ENCODE measurements at regions not wholly inside any gene's neighbourhood (a gene's known extent, or its start where the extent isn't known, plus 50 kb on each side); places are given as distances from the start of the nearest gene placed in this dataset.
"Not testable (repeated sequence)": the region's sequence is repeated elsewhere in the genome, so short reads cannot be mapped to it uniquely, and the experiment has no call there.

DNA sequence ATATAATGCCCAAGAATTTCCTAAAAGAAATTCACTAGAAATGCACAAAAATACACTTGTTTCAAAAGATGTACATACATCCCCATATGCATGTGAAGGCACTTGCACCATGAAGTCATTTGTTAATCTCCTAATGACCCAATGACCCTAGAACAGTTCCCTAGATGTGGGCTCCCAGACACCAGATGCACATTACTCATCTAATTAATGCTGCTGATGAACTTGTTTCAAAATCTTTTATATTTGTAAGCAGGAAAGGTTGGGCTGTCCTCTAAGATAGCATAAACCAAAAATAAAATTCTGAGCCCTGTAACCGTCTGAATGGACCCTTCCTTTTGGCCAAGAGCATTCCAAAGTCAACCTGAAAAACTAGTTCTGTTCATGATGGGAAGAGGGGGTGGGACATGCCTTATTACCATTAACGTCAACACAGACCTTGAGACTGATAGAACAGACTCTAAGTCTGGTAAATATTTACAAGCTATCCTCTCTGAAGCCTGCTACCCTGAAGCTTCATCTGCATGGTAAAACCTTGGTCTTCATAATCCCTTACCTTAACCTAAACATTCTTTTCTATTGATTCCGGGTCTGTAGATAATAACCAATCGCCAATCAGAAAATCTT, 91.0 kb upstream of the DAPK1 start:
- no peak for DNase-seq (ENCODE audit: low read depth, low spot score)
- CTCF ChIA-PET, result no interaction called here
- no peak overlapping the region for H3K4me3 ChIP-seq (ENCODE audit: low read depth, low read length)
- TF ChIP-seq, protein P1, sequence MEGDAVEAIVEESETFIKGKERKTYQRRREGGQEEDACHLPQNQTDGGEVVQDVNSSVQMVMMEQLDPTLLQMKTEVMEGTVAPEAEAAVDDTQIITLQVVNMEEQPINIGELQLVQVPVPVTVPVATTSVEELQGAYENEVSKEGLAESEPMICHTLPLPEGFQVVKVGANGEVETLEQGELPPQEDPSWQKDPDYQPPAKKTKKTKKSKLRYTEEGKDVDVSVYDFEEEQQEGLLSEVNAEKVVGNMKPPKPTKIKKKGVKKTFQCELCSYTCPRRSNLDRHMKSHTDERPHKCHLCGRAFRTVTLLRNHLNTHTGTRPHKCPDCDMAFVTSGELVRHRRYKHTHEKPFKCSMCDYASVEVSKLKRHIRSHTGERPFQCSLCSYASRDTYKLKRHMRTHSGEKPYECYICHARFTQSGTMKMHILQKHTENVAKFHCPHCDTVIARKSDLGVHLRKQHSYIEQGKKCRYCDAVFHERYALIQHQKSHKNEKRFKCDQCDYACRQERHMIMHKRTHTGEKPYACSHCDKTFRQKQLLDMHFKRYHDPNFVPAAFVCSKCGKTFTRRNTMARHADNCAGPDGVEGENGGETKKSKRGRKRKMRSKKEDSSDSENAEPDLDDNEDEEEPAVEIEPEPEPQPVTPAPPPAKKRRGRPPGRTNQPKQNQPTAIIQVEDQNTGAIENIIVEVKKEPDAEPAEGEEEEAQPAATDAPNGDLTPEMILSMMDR (IDR thresholded peaks at IDR 0.05; ENCODE audit: insufficient read depth, low read length, missing control alignments), result no peak
- POLR2A ChIA-PET, result no interaction called here

DNA sequence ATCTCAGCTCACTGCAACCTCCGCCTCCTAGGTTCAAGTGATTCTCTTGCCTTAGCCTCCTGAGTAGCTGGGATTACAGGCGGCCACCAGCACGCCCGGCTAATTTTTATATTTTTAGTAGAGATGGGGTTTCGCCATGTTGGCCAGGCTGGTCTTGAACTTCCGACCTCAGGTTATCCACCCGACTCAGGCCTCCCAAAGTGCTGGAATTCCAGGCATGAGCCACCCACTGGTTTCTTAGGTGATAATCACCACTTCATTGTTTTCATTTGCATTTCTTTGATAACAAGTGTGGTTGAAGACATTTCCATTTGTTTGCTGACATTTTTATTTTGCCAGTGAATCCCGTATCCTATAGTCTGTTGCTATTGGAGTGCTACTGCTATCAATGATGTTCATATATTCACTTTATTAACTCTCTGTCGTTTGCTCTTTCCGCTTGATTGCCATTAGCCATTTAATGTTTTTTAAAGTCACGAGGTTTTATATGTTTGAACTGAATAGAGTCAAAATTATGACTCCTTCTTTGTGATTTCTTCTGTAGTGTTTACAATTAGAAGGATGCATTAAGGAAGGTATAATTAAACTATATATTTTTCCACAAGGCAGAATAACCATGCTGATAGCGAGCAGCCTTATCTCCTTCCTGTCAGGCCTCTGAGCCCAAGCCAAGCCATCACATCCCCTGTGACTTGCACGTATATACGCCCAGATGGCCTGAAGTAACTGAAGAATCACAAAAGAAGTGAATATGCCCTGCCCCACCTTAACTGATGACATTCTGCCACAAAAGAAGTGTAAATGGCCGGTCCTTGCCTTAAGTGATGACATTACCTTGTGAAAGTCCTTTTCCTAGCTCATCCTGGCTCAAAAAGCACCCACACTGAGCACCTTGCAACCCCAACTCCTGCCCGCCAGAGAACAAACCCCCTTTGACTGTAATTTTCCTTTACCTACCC, 87.3 kb upstream of the DAPK1 start:
- POLR2A ChIA-PET; CTCF ChIA-PET; H3K4me3 ChIP-seq (ENCODE audit: low read depth, low read length); DNase-seq (ENCODE audit: low read depth, low spot score): not testable (repeated sequence)

DNA sequence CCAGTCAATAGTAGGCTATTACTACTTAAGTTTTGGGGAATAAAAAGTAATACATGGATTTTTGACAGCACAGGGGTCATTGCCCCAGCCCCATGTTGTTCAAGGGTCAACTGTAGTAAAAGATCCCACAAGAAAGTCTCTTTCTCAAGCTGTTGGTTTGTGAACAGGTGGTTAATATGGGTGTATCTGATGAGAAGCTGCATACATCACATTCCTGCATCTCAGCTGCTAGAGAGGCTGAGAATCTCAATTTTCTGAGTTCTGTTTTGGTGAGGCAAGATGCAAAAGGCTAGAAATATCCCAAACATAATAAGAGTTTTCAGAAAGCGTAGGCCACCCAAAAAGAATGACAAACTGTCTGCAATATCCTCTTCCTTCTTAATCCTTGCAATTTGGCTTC, 76.8 kb upstream of the DAPK1 start:
- POLR2A ChIA-PET, result no interaction called here
- no peak for DNase-seq (ENCODE audit: low read depth, low spot score)
- CTCF ChIA-PET, result no interaction called here
- TF ChIP-seq, protein P1 (IDR thresholded peaks at IDR 0.05; ENCODE audit: insufficient read depth, low read length, missing control alignments), result no peak
- H3K4me3 ChIP-seq (ENCODE audit: low read depth, low read length), result no peak overlapping the region

GRCh38 chr9:87421734-87422133, 75.9 kb upstream of the DAPK1 start:
- H3K4me3 ChIP-seq (ENCODE audit: low read depth, low read length), result no peak overlapping the region
- POLR2A ChIA-PET, result no interaction called here
- TF ChIP-seq, protein P1 (IDR thresholded peaks at IDR 0.05; ENCODE audit: insufficient read depth, low read length, missing control alignments), result no peak
- CTCF ChIA-PET, result no interaction called here
- no peak for DNase-seq (ENCODE audit: low read depth, low spot score)

GRCh38 chr9:87422999-87423398, 74.7 kb upstream of the DAPK1 start:
- ChIA-PET POLR2A (no interaction called here), CTCF (no interaction called here)
- no peak for DNase-seq (ENCODE audit: low read depth, low spot score)
- no peak overlapping the region for H3K4me3 ChIP-seq (ENCODE audit: low read depth, low read length)
- TF ChIP-seq, protein P1 (IDR thresholded peaks at IDR 0.05; ENCODE audit: insufficient read depth, low read length, missing control alignments), result no peak

GRCh38 chr9:87423885-87424284, 73.8 kb upstream of the DAPK1 start:
- H3K4me3 ChIP-seq (ENCODE audit: low read depth, low read length); DNase-seq (ENCODE audit: low read depth, low spot score); POLR2A ChIA-PET: not testable (repeated sequence)
- CTCF ChIA-PET, result interaction anchor here (1.3 kb wide), 1 partner anchor 8 kb away, joined by 4 read pairs; no protein-coding TSS in a partner anchor

DNA sequence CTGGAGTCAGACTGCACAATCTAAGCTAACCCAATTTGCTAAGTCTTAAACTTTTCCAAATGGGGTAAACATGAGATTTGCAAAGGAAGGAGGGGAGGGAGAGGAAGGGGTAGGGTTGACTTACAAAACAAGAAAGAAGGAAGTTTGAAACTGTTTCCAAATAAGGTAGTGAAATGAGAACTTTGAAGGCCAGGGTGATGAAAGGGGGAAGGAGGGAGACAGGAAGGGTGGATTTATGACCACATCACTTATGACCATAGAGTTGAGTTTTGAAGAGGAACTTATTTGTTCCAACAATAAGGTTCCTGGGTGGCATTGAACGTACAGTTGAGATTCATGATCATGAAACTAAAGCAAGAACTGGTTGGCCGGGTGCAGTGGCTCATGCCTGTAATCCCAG, 72.5 kb upstream of the DAPK1 start:
- DNase-seq (ENCODE audit: low read depth, low spot score), result no peak
- TF ChIP-seq, protein P1 (IDR thresholded peaks at IDR 0.05; ENCODE audit: insufficient read depth, low read length, missing control alignments), result no peak
- ChIA-PET CTCF (no interaction called here), POLR2A (no interaction called here)
- no peak overlapping the region for H3K4me3 ChIP-seq (ENCODE audit: low read depth, low read length)

All from AG04449 (cell line).